Bronchial epithelial cell (primary cell): ENCODE measurements at regions not wholly inside any gene's neighbourhood (a gene's known extent, or its start where the extent isn't known, plus 50 kb on each side); places are given as distances from the start of the nearest gene placed in this dataset.
"Not testable (repeated sequence)": the region's sequence is repeated elsewhere in the genome, so short reads cannot be mapped to it uniquely, and the experiment has no call there.

Experiments used
- DNase-seq: peaks from one replicate; pipeline ENCODE4 v3.0.0-alpha.2; 2010; ENCODE audit warnings: low read depth
- FAIRE-seq: peaks from 2 replicates; lab custom pipeline; 2011; peaks lifted over from hg19 to GRCh38; lab: Jason Lieb, UNC
- H3K27me3 ChIP-seq: 2 replicates; pipeline ENCODE4 v1.5.1; 2011; ENCODE audit warnings: low read length; ENCODE audit not compliant: control insufficient read depth, insufficient read depth
- H3K36me3 ChIP-seq: 2 replicates; pipeline ENCODE4 v1.5.1; 2011; ENCODE audit warnings: low read length; ENCODE audit not compliant: control insufficient read depth, insufficient read depth
- H3K4me3 ChIP-seq: 2 replicates; pipeline ENCODE4 v1.5.1; 2011; ENCODE audit warnings: mild to moderate bottlenecking, low read depth, low read length, control low read depth
- CTCF ChIP-seq: IDR thresholded peaks from 2 replicates; pipeline ENCODE4 v1.5.1; 2011; ENCODE audit warnings: mild to moderate bottlenecking, moderate library complexity, low read length, control low read depth, inconsistent platforms; ENCODE audit not compliant: insufficient read depth, severe bottlenecking

- TF ChIP-seq CTCF = no peak
- FAIRE-seq (no peak), DNase-seq (no peak)
- Histone ChIP-seq H3K27me3 (no peaks in the 10 kb centered on the region), H3K4me3 (no peak overlapping the region), H3K36me3 (no peaks in the 10 kb centered on the region)
These were observed 133.7 kb upstream of the FBXL17 start for GRCh38 chr5:108515517-108516105.

DNA sequence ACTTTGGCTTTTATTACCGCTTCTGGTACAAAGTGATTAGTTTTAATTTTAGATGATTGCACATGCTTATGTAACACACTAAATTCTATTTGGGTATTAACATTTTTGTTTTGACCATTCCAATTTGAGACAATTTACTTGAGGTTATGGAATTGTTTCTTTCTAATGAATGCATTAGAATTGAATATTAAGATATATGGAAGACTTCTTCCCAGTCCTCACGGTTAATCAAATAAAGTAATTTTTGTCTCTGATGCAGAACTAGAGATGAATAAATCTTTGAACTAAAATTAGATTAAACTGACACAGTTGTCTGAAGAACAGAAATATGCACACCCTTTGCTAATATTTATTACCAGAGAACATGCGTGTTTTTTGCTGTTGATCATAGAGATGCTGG lies 127.1 kb upstream of the FBXL17 start:
- no peak for FAIRE-seq
- DNase-seq = no peak
- Histone ChIP-seq H3K36me3 (no peaks in the 10 kb centered on the region), H3K4me3 (no peak overlapping the region), H3K27me3 (no peaks in the 10 kb centered on the region)
- TF ChIP-seq CTCF = no peak

GRCh38 chr5:108507631-108508030 lies 125.7 kb upstream of the FBXL17 start:
- no peak for TF ChIP-seq CTCF
- Histone ChIP-seq H3K4me3 (no peak overlapping the region), H3K27me3 (no peaks in the 10 kb centered on the region), H3K36me3 (no peaks in the 10 kb centered on the region)
- FAIRE-seq (no peak), DNase-seq (no peak)

DNA sequence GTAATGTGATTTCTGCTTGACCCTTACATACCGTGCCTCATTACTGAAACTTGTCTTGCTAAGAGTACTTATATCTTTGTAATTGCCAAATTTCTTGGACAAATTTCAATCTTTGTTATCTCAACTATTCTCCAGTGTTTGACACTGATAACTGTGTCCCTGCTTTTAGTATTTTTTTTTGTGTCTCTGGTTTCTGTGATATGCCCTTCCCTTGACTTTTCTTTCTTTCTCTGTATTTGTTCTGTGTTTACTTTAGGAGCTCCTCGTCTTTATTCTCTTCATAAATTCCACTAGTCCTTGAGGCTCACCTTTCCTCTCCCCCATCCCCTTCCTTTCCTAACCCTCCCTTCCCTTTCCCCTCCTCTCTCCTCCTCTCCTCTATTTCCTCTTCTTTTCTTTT lies 123.7 kb upstream of the FBXL17 start:
- DNase-seq (no peak), FAIRE-seq (no peak)
- Histone ChIP-seq H3K27me3 (no peaks in the 10 kb centered on the region), H3K4me3 (no peak overlapping the region), H3K36me3 (no peaks in the 10 kb centered on the region)
- TF ChIP-seq CTCF = no peak

DNA sequence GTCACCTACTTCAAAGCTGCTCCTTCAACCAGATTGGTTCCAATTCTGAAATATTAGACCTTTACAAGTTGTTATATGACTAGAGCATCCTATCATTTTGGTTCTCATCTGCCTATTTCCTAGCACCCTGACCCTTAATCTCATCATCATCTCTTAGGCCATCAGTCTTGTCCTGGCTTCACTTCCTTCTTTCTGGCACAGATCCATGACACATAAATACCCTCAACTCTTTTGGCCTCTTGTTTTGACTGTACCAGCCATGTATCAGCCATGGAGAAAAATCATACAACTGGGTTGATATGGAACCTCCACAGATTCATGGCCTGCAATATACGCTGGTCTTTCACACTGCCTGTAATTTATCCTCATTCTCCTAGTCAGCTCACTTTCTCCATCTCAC lies 123.1 kb upstream of the FBXL17 start:
- H3K27me3 ChIP-seq = no peaks in the 10 kb centered on the region
- H3K36me3 ChIP-seq = no peaks in the 10 kb centered on the region
- no peak for DNase-seq
- no peak for TF ChIP-seq CTCF
- no peak for FAIRE-seq
- H3K4me3 ChIP-seq = no peak overlapping the region

GRCh38 chr5:108503986-108504385 lies 122.1 kb upstream of the FBXL17 start:
- H3K4me3 ChIP-seq = no peak overlapping the region
- FAIRE-seq (no peak), DNase-seq (no peak)
- H3K36me3 ChIP-seq = no peaks in the 10 kb centered on the region
- H3K27me3 ChIP-seq = no peaks in the 10 kb centered on the region
- TF ChIP-seq CTCF = no peak

DNA sequence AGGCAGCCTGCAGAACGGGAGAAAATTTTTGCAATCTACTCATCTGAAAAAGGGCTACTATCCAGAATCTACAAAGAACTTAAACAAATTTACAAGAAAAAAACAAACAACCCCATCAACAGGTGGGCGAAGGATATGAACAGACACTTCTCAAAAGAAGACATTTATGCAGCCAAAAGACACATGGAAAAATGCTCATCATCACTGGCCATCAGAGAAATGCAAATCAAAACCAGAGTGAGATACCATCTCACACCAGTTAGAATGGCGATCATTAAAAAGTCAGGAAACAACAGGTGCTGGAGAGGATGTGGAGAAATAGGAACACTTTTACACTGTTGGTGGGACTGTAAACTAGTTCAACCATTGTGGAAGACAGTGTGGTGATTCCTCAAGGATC lies 113.7 kb upstream of the FBXL17 start:
- not testable (repeated sequence) for H3K36me3 ChIP-seq, H3K27me3 ChIP-seq, DNase-seq, H3K4me3 ChIP-seq, FAIRE-seq
